ENCODE measurements at regions not wholly inside any gene's neighbourhood (a gene's known extent, or its start where the extent isn't known, plus 50 kb on each side); places are given as distances from the start of the nearest gene placed in this dataset.
"Not testable (repeated sequence)": the region's sequence is repeated elsewhere in the genome, so short reads cannot be mapped to it uniquely, and the experiment has no call there.

DNA sequence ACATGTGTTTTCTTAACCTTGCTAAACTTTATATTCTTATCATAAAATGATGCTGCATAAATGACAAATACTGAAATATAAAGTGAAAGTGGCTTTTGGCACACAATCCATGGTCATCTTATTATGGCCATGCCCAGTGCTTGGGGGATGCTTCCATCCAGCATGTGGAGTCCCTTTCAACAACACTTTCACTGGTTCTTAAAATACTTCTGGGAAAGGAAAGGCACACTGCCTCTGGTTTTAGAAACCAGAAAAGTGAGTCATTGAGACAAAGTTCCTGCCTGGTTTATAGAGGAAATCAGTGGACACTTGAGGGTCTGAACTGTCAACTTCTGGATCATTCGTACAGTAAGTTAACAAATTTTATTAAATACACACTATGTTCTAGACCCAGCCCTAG lies 248.0 kb upstream of the ADAMTS3 start:
- in situ Hi-C loops (cut with HindIII; ENCODE audit: low sequenced_read_pairs) = no loop called here
- no peak for DNase-seq (ENCODE audit: low spot score)

DNA sequence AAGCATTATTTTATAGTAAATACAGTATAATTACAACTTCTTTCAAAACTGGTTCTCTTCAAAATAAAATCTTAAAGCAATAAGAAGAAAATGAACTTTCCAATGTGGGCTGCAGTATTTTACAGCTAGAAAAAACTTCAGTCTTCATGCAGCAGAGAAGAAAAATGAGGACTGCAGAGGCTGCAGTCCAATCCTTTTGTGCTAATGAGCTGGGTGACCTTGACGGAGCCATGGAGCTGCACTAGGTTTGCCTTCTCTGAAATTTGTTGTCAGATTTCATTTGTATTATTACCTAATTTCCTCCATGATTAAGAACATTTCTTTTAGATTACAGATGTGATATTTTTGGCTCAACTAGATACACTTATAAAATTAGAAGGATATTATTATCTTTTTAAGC lies 245.2 kb upstream of the ADAMTS3 start:
- in situ Hi-C loops (cut with HindIII; ENCODE audit: low sequenced_read_pairs) = no loop called here

GRCh38 chr4:72809208-72809607 lies 240.2 kb upstream of the ADAMTS3 start:
- DNase-seq (ENCODE audit: low spot score) = no peak
- in situ Hi-C loops (cut with HindIII; ENCODE audit: low sequenced_read_pairs) = no loop called here

More for the DNA sequence above, 245.2 kb upstream of the ADAMTS3 start:
- no peak for DNase-seq (ENCODE audit: low spot score)

DNA sequence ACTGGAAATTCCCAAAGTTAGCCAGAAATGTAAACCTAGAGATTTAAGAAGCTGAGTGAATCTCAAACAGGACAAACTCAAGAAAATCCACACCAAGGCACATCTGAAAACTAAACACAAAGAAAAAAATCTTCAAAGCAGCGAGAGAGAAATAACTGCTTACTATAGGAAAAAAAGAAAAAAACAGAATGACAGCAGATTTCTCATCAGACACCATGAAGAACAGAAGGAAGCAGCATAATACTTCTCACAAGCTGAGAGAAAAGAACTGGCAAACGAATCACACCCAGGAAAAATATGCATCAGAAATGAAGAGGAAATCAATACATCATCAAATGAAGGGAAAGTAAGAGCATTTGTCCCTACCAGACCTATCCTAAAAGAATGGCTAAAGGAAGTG lies 236.3 kb upstream of the ADAMTS3 start:
- in situ Hi-C loops (cut with HindIII; ENCODE audit: low sequenced_read_pairs) = no loop called here
- DNase-seq (ENCODE audit: low spot score) = no peak

DNA sequence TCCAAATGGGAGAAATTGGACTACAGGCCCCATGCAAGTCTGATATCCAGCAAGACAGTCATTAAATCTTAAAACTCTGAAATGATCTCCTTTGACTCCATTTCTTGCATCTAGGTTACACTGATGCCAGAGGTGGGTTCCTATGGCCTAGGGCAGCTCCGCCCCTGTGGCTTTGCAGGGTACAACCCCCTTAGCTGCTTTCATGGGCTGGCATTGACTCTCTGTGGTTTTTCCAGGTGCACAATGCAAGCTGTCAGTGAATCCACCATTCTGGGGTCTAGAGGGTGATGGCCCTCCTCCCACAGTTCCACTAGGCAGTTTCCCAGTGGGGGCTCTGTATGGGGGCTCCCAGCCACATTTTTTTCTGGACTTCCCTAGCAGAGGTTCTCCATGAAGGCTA lies 228.5 kb upstream of the ADAMTS3 start:
- in situ Hi-C loops (cut with HindIII; ENCODE audit: low sequenced_read_pairs) = no loop called here
- no peak for DNase-seq (ENCODE audit: low spot score)

DNA sequence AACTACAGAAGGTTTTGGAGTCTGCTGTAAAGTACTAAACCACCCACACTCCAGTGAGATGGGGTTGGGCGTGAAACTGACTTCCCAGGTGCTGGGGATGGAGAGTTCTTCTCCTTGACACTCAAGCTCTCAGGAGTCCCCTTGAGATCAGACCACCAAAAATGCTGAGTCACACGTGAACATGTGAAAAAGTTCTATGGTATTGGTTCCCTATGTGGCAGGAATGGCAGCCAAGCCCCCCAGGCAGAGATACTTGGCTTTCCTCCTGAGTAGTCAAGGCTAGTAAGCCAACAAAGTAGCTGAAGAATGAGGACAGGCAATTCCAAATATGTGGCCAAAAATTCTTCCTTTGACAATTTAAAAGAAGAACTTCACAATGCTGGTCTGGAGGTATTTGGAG lies 222.0 kb upstream of the ADAMTS3 start:
- DNase-seq (ENCODE audit: low spot score) = no peak
- in situ Hi-C loops (cut with HindIII; ENCODE audit: low sequenced_read_pairs) = no loop called here

GRCh38 chr4:72786401-72786990 lies 217.5 kb upstream of the ADAMTS3 start:
- no peak for DNase-seq (ENCODE audit: low spot score)
- in situ Hi-C loops (cut with HindIII; ENCODE audit: low sequenced_read_pairs) = no loop called here

DNA sequence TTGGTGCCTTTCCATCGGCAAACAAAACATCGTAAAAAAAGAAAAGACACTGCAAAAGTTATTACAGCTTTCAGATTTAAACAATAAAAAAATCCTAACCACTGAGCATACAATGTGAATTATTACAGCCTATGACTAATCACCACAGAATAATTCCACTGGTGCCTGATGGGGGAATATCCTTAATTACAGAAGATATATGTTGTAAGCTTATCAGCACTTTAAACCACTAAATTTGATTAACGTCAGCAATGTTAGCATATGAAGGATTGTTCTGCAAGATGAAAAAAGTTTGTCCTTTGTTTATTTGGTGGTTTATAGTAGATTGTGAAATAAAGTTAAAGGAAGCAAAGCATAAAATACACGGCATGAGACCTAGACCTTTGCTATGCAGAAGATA lies 210.2 kb upstream of the ADAMTS3 start:
- no peak for DNase-seq (ENCODE audit: low spot score)
- in situ Hi-C loops (cut with HindIII; ENCODE audit: low sequenced_read_pairs) = no loop called here

GRCh38 chr4:72777436-72777835 lies 208.4 kb upstream of the ADAMTS3 start:
- in situ Hi-C loops (cut with HindIII; ENCODE audit: low sequenced_read_pairs) = no loop called here
- DNase-seq (ENCODE audit: low spot score) = no peak

DNA sequence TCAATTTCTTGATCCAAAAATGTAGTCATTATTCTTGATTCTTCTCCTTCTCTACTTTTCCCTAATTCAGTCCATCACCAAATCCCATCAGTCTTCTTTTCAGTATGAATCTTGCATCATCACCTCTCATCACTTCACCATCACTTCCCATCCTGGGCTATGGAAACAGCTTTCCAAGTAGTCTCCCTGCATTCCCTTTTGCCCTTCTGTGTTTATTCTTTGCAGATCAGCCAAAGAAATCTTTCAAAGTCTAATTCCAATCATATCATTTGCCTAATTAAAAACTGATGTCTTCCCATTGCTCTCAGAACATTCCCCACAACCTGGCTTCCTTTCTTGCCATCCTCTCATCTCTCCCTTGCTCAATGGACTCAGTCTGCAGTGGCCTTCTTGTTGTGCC lies 201.7 kb upstream of the ADAMTS3 start:
- in situ Hi-C loops (cut with HindIII; ENCODE audit: low sequenced_read_pairs) = no loop called here
- DNase-seq (ENCODE audit: low spot score) = no peak

- DNase-seq (ENCODE audit: low spot score) = no peak
- in situ Hi-C loops (cut with HindIII; ENCODE audit: low sequenced_read_pairs) = no loop called here
Measured at GRCh38 chr4:72768364-72768763, 199.3 kb upstream of the ADAMTS3 start.

GRCh38 chr4:72767618-72768302 lies 198.7 kb upstream of the ADAMTS3 start:
- in situ Hi-C loops (cut with HindIII; ENCODE audit: low sequenced_read_pairs) = no loop called here
- no peak for DNase-seq (ENCODE audit: low spot score)

GRCh38 chr4:72765788-72766187 lies 196.8 kb upstream of the ADAMTS3 start:
- DNase-seq (ENCODE audit: low spot score); in situ Hi-C loops (cut with HindIII; ENCODE audit: low sequenced_read_pairs): not testable (repeated sequence)

DNA sequence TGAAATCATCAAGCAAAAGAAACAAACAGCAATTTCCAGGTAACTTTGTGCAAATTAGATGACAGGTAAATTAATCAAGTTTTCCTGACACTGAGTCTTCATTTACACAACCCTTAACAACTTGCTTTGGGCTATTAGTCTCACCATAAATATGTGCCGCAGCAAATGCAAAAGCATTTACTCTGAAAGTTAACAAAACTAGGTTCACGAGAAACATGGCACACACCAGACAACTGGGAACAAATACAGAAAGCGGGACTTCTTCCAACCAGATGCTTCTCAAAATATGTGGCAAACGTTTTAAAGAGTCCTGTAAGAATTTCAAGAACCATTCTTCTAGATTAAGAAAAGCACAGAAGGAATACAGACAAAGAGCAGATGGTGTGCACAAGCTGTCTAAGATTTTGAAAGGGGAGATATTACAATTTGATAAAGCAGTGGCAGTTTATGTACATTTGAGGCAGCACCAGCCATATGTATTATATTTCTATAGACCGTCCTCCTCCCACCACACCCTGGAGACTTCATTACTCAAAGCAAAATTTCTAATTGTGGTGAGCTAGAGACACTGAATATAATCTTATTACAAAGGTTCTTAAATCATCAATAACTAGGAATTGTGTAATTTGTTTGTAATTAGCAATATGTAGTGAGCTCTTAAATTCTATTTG lies 192.5 kb upstream of the ADAMTS3 start:
- in situ Hi-C loops (cut with HindIII; ENCODE audit: low sequenced_read_pairs) = no loop called here
- DNase-seq (ENCODE audit: low spot score) = no peak

DNA sequence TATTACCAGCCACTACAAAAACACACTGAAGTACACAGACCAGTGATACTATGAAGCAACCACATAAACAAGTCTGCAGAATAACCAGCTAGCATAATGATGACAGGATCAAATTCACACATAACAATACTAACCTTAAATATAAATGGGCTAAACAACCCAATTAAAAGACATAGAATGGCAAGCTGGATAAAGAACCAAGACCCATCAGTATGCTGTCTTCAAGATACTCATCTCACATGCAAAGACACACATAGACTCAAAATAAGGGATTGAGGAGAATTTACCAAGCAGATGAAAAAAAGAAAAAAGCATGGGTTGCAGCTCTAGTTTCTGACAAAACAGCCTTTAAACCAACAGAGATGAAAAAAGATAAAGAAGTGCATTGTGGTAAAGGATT lies 184.4 kb upstream of the ADAMTS3 start:
- in situ Hi-C loops (cut with HindIII; ENCODE audit: low sequenced_read_pairs); DNase-seq (ENCODE audit: low spot score): not testable (repeated sequence)

DNA sequence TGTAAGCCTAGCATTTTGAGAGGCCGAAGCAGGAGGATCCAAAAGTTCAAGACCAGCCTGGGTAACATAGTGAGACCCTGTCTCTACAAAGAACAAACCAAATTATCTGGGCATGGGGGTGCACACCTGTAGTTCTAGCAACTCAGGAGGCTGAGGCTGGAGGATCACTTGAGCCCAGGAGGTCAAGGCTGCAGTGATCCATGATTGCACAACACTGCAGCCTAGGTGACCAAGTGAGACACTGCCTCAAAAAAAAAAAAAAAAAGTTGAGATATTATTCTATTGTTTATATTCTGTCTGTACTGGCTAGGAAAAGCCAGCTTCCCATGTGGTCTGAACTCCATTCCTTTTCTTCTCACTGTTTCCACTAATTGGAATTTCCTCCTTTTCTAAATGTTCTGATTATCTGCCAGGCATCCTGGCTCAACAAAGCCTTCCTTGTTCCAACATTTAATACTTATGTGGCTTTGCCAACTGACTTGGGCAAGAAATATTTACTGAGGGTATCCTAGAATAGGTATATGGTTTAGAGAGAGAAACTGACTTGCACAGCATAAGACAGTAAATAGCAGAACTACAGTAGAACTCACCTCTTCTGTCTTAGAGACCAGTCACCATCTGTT lies 175.2 kb upstream of the ADAMTS3 start:
- in situ Hi-C loops (cut with HindIII; ENCODE audit: low sequenced_read_pairs) = no loop called here
- no peak for DNase-seq (ENCODE audit: low spot score)

GRCh38 chr4:72743078-72743477 lies 174.1 kb upstream of the ADAMTS3 start:
- no peak for DNase-seq (ENCODE audit: low spot score)
- in situ Hi-C loops (cut with HindIII; ENCODE audit: low sequenced_read_pairs) = no loop called here

GRCh38 chr4:72715299-72715698 lies 146.3 kb upstream of the ADAMTS3 start:
- DNase-seq (ENCODE audit: low spot score) = no peak
- in situ Hi-C loops (cut with HindIII; ENCODE audit: low sequenced_read_pairs) = no loop called here

DNA sequence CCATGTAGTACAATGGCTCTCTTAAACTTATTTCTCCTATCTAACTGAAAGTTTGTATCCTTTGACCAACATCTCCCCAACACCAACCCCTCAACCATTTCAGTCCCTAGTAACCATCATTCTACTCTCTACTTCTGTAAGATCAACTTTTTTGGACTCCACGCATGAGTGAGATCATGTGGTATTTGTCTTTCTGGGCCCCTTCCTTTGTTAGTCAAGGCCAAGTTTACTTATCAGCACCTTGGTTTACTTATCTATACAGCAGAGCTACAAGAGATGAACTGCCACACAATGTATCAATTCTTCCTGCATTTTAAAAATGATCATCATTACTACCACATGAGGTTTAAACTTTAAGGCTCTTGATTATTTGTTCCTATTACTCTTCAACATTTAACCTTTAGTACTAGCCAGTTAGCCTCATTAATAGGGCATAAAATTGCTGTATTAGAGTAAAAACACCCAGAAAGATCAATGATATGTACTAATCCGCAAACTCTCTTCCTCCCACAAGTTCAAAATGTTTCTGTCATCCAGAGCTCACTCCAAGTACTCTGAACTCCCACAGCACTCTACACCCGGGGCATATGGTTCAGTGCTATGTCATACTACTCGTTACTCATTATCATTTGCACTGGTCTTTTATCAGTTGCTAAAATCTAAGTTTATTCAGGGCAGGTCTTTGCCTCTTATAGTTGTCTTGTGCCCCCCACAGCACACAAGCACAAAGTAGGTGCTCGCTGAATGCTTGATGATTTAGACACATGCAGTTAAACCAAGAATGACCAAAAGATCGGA lies 145.7 kb upstream of the ADAMTS3 start:
- no peak for DNase-seq (ENCODE audit: low spot score)
- in situ Hi-C loops (cut with HindIII; ENCODE audit: low sequenced_read_pairs) = no loop called here

- DNase-seq (ENCODE audit: low spot score) = no peak
- in situ Hi-C loops (cut with HindIII; ENCODE audit: low sequenced_read_pairs) = no loop called here
Measured at GRCh38 chr4:72712997-72713396, 144.0 kb upstream of the ADAMTS3 start.
